ENCODE measurements at regions not wholly inside any gene's neighbourhood (a gene's known extent, or its start where the extent isn't known, plus 50 kb on each side); places are given as distances from the start of the nearest gene placed in this dataset.
"Not testable (repeated sequence)": the region's sequence is repeated elsewhere in the genome, so short reads cannot be mapped to it uniquely, and the experiment has no call there.

DNA sequence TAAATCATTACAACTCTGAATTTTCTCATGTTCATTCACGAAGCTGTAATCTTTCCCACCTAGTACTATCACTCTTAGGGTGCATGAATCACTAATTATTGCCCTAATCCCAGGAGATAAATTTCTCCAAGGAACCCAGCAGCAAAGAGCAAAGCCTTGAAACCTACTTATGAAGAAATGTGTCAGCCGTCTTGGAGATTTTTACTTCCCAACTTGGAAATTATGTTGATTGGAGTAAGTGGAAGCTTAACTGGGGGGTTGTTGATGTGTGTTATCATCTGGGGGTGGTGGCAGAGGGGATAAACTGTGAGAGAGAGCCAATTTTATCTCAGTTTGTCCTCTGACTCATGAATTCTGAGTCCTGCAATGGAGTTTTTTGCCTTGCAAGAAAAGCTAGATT, 440.5 kb upstream of the WWC1 start:
- no peak overlapping the region for H3K9ac ChIP-seq (ENCODE audit: low read depth, low read length)
- H3K4me2 ChIP-seq (ENCODE audit: low read length): no peak overlapping the region
- peaks cover 2% of the 10 kb centered on the region for H3K27me3 ChIP-seq (ENCODE audit: control insufficient read depth, insufficient read depth, low read length)
- H3K4me1 ChIP-seq (ENCODE audit: control insufficient read depth, insufficient read depth, low read length): no peaks in the 10 kb centered on the region
- no peaks in the 10 kb centered on the region for H3K36me3 ChIP-seq (ENCODE audit: insufficient read depth, low read length)
- H3K4me3 ChIP-seq (ENCODE audit: low read length): no peak overlapping the region
- H3K9me3 ChIP-seq (replicated peaks; ENCODE audit: low read length): no peaks in the 10 kb centered on the region

DNA sequence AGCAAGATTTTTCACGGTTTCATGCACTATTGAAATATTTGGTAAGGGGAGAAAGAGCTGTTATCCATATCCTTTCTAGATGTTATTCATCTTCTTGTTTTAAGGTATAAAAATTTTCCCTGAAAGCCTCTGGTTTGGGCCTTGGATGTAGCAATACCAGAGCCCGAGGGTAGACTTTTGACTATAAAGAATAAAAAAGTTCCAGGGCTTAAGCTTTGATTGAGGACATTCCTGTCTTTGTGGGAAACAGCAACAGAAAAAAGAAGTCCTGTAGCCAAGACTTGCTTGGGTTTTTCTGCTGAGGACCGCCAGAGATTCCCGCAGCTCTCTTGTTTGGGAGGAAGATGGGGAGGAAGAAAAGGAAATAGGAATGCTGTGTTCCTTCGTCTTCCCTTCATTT, 440.0 kb upstream of the WWC1 start:
- Histone ChIP-seq H3K27me3 (ENCODE audit: control insufficient read depth, insufficient read depth, low read length) (no peaks in the 10 kb centered on the region), H3K9me3 (replicated peaks; ENCODE audit: low read length) (no peaks in the 10 kb centered on the region), H3K9ac (ENCODE audit: low read depth, low read length) (no peak overlapping the region), H3K36me3 (ENCODE audit: insufficient read depth, low read length) (no peaks in the 10 kb centered on the region), H3K4me1 (ENCODE audit: control insufficient read depth, insufficient read depth, low read length) (no peaks in the 10 kb centered on the region), H3K4me2 (ENCODE audit: low read length) (no peak overlapping the region), H3K4me3 (ENCODE audit: low read length) (no peak overlapping the region)

DNA sequence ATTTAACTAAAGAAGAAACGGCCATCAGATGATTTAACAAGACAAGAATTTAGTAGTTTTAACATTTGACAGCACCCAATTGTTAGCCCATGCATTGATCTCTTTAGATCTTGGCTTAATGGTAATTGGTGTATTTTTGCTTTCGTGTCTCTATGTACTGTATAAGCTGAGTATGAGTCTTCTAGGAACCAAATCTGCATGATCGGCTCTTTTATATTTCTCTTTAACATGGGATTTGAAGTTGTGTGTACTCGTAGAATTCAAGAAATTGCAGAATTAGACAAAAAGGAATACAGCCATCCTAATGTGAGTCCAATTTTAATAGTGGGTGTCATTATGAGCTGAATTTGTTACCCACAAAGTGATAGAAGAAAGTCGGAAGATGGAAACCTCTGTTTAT, 438.9 kb upstream of the WWC1 start:
- Histone ChIP-seq H3K27me3 (ENCODE audit: control insufficient read depth, insufficient read depth, low read length) (no peaks in the 10 kb centered on the region), H3K4me1 (ENCODE audit: control insufficient read depth, insufficient read depth, low read length) (no peaks in the 10 kb centered on the region), H3K4me2 (ENCODE audit: low read length) (no peak overlapping the region), H3K4me3 (ENCODE audit: low read length) (no peak overlapping the region), H3K9ac (ENCODE audit: low read depth, low read length) (no peak overlapping the region), H3K9me3 (replicated peaks; ENCODE audit: low read length) (no peaks in the 10 kb centered on the region), H3K36me3 (ENCODE audit: insufficient read depth, low read length) (no peaks in the 10 kb centered on the region)

DNA sequence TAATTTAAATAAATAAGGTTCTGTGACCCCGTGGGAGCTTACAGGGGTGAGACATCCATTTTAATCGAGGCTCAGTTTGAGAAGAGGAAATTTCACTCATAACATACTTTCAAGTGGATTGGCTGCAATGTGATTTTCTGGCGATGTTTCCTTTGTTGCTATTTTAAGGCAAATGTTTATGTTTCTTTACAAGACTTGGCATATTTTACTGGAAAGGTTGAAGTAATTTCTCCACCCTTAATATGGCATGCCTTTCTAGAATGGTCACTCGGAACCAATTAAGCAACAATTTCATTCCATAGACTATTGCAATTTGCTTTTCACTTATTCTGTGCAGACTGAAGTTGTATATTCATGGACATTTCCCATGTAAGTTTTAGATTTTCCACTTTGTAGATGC, 438.0 kb upstream of the WWC1 start:
- Histone ChIP-seq H3K27me3 (ENCODE audit: control insufficient read depth, insufficient read depth, low read length) (no peaks in the 10 kb centered on the region), H3K9ac (ENCODE audit: low read depth, low read length) (no peak overlapping the region), H3K36me3 (ENCODE audit: insufficient read depth, low read length) (no peaks in the 10 kb centered on the region), H3K4me2 (ENCODE audit: low read length) (no peak overlapping the region), H3K9me3 (replicated peaks; ENCODE audit: low read length) (no peaks in the 10 kb centered on the region), H3K4me1 (ENCODE audit: control insufficient read depth, insufficient read depth, low read length) (no peaks in the 10 kb centered on the region), H3K4me3 (ENCODE audit: low read length) (no peak overlapping the region)

DNA sequence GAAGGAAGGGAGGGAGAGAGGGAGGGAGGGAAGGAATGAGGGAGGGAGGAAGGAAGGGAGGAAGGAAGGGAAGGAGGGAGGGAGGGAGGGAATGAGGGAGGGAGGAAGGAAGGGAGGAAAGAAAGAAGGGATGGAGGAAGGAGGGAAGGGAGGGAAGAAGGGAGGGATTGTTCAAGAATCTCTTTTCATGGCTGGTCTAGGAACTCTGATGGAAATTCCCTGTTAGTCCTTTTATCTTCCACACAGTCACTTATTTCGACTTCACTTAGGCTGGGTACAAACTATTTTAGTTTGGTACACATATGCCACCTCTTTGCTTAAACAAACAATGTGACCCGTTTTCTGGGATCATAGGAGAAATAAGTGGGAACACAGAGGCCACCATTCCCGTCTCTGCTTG, 435.6 kb upstream of the WWC1 start:
- Histone ChIP-seq H3K4me2 (ENCODE audit: low read length) (no peak overlapping the region), H3K36me3 (ENCODE audit: insufficient read depth, low read length) (no peaks in the 10 kb centered on the region), H3K4me1 (ENCODE audit: control insufficient read depth, insufficient read depth, low read length) (no peaks in the 10 kb centered on the region), H3K9me3 (replicated peaks; ENCODE audit: low read length) (no peaks in the 10 kb centered on the region), H3K9ac (ENCODE audit: low read depth, low read length) (no peak overlapping the region), H3K4me3 (ENCODE audit: low read length) (no peak overlapping the region), H3K27me3 (ENCODE audit: control insufficient read depth, insufficient read depth, low read length) (no peaks in the 10 kb centered on the region)

DNA sequence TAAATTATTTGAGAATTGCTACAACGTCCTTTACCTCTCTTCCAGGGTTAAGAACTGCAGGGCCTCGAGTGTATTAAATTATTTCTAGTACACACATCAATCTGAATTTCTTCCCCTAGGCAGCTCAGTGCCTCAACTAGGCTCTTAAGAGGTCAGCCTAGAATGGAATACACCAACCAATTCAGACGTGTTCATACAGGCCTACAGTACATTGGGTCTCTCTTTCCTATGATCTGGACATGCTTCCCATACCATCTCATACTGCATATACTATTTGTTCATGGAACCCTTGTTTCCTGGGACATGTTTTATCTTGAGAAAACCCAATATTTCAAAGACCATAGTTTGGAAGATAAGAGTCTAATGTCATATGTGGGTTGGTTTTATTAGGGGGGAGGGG, 434.1 kb upstream of the WWC1 start:
- H3K9me3 ChIP-seq (replicated peaks; ENCODE audit: low read length): no peaks in the 10 kb centered on the region
- H3K27me3 ChIP-seq (ENCODE audit: control insufficient read depth, insufficient read depth, low read length): no peaks in the 10 kb centered on the region
- no peaks in the 10 kb centered on the region for H3K36me3 ChIP-seq (ENCODE audit: insufficient read depth, low read length)
- H3K4me1 ChIP-seq (ENCODE audit: control insufficient read depth, insufficient read depth, low read length): no peaks in the 10 kb centered on the region
- H3K4me3 ChIP-seq (ENCODE audit: low read length): no peak overlapping the region
- H3K4me2 ChIP-seq (ENCODE audit: low read length): no peak overlapping the region
- H3K9ac ChIP-seq (ENCODE audit: low read depth, low read length): no peak overlapping the region

DNA sequence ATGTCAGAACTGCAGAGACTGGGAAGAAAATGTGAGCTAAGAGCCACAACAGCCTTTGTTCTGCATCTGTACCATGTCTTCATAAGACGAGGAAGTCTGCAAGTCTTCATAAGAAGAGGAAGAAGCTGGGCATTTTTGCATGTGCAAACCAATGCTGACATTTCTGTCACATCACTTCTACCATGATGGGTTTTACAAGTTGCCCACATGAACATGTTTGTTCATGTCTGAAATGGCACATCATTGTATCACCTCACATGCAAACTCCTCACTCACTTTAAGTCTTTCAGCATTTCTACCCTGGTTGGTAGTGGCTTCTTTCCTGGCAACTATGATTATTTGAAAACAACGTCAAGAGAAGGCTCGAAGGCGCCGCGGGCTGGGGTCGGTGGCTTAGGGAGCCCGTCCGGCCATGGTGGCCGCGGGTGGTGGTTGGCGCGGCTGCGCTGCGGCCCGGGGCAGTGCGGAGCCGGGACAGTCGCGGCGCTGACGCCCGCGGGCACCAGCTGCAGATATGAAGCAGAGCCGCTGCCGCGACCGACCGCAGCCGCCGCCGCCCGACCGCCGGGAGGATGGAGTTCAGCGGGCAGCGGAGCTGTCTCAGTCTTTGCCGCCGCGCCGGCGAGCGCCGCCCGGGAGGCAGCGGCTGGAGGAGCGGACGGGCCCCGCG, 433.1 kb upstream of the WWC1 start:
- not testable (repeated sequence) for H3K9ac ChIP-seq (ENCODE audit: low read depth, low read length); H3K4me2 ChIP-seq (ENCODE audit: low read length); H3K4me1 ChIP-seq (ENCODE audit: control insufficient read depth, insufficient read depth, low read length); H3K36me3 ChIP-seq (ENCODE audit: insufficient read depth, low read length); H3K9me3 ChIP-seq (replicated peaks; ENCODE audit: low read length); H3K4me3 ChIP-seq (ENCODE audit: low read length); H3K27me3 ChIP-seq (ENCODE audit: control insufficient read depth, insufficient read depth, low read length)

DNA sequence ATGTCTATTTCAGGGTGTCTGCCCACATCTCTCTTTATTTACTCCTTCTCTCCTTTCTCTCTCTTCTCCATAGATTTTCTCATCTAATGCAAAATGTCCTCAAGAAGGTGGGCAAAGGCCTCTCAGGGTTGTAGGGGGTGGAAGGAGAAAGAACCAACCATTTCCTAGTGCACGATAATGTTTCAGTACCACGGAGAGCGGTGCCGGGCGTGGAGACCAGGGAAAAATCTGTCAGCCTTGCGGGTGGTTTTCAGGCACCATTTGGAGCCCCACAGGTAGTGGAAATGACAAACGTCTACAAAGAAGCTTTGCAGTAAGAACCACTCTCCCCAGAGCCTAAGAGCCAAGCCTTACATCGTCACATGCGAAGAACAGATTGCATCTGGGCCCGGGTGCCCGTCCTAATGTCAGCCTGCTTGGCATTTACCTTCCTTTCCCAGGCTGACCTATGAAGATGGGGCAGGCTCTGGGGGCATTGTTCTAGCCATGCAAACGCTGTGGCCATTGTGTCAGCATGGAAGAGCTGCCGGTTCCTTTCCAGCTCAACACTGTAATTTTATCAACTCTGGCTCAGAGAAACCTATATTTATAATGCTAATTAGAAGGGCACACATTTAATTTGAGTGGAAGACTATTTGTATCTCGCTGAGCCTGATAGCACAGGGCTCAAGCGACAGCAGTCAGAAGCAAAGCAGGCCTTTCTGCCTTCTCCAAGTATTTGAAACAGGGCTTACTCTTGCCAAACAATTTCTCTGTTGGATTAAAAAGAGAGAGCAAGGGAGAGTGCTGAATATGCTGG, 430.1 kb upstream of the WWC1 start:
- H3K4me3 ChIP-seq (ENCODE audit: low read length): no peak overlapping the region
- H3K4me1 ChIP-seq (ENCODE audit: control insufficient read depth, insufficient read depth, low read length): no peaks in the 10 kb centered on the region
- no peaks in the 10 kb centered on the region for H3K9me3 ChIP-seq (replicated peaks; ENCODE audit: low read length)
- no peak overlapping the region for H3K4me2 ChIP-seq (ENCODE audit: low read length)
- no peaks in the 10 kb centered on the region for H3K27me3 ChIP-seq (ENCODE audit: control insufficient read depth, insufficient read depth, low read length)
- no peaks in the 10 kb centered on the region for H3K36me3 ChIP-seq (ENCODE audit: insufficient read depth, low read length)
- H3K9ac ChIP-seq (ENCODE audit: low read depth, low read length): no peak overlapping the region

DNA sequence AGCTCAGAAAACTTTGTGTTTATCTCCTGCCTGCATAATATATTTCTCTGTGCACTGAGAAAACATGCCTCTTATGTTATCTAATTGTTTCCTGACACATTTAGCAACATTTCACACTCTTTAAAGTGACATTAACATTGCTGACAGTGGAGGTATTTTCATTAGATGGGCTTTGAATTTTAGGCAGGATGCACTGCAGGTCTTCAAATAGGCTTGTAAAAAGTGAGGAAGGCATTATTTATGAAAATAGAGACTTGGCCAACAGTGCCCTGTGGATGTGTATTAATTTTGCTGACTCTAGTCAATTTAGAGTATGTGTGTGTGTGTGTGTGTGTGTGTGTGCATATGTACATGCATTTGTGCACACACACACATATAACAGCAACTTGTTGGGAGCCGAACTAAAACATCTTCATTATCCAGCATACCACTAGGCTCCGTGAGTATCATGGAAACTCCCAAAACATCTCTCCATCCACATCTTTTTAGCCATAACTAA, 429.5 kb upstream of the WWC1 start:
- H3K9me3 ChIP-seq (replicated peaks; ENCODE audit: low read length): no peaks in the 10 kb centered on the region
- H3K4me3 ChIP-seq (ENCODE audit: low read length): no peak overlapping the region
- H3K27me3 ChIP-seq (ENCODE audit: control insufficient read depth, insufficient read depth, low read length): no peaks in the 10 kb centered on the region
- H3K4me1 ChIP-seq (ENCODE audit: control insufficient read depth, insufficient read depth, low read length): no peaks in the 10 kb centered on the region
- no peak overlapping the region for H3K9ac ChIP-seq (ENCODE audit: low read depth, low read length)
- H3K36me3 ChIP-seq (ENCODE audit: insufficient read depth, low read length): no peaks in the 10 kb centered on the region
- no peak overlapping the region for H3K4me2 ChIP-seq (ENCODE audit: low read length)

DNA sequence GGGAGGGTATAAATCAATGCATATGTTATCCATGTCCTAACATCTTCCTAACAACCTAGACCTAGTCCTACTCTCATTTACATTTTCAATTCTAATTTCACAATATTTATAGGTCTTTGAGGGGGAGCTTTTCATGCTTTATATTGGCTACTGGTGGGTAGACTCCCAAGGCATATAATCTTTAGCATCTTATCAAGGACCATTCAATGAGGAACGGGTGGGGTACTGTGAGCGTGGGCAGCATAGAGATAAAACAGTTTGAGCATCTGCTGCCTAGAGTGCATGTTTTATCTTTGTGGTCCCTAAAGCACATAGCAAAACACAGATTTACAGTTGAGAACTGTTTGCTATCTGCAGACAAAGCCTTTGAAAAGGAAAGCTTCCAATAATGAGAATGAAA, 427.6 kb upstream of the WWC1 start:
- Histone ChIP-seq H3K27me3 (ENCODE audit: control insufficient read depth, insufficient read depth, low read length) (no peaks in the 10 kb centered on the region), H3K4me1 (ENCODE audit: control insufficient read depth, insufficient read depth, low read length) (no peaks in the 10 kb centered on the region), H3K36me3 (ENCODE audit: insufficient read depth, low read length) (no peaks in the 10 kb centered on the region), H3K9me3 (replicated peaks; ENCODE audit: low read length) (no peaks in the 10 kb centered on the region), H3K9ac (ENCODE audit: low read depth, low read length) (no peak overlapping the region), H3K4me2 (ENCODE audit: low read length) (no peak overlapping the region), H3K4me3 (ENCODE audit: low read length) (no peak overlapping the region)

DNA sequence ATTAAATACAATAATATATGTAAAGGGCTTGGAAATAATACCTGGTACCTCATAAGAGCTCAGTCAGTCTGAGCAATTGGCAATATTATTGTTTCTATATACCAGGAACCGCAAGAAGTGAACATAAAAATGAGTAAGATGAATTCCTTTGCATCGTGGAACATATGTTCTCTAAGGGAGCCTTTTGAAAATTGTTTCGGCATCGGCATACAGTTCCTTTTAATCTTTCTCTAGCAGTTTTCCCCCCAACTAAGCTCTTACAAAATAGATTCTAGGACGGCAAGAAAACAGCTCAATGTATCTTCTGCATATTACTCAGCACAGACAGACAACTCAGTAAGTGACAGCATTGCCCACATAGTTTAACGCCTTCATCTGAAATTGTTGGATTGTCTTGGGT, 426.6 kb upstream of the WWC1 start:
- no peak overlapping the region for H3K4me3 ChIP-seq (ENCODE audit: low read length)
- no peaks in the 10 kb centered on the region for H3K4me1 ChIP-seq (ENCODE audit: control insufficient read depth, insufficient read depth, low read length)
- H3K4me2 ChIP-seq (ENCODE audit: low read length): no peak overlapping the region
- no peaks in the 10 kb centered on the region for H3K36me3 ChIP-seq (ENCODE audit: insufficient read depth, low read length)
- H3K9me3 ChIP-seq (replicated peaks; ENCODE audit: low read length): no peaks in the 10 kb centered on the region
- no peaks in the 10 kb centered on the region for H3K27me3 ChIP-seq (ENCODE audit: control insufficient read depth, insufficient read depth, low read length)
- H3K9ac ChIP-seq (ENCODE audit: low read depth, low read length): no peak overlapping the region

DNA sequence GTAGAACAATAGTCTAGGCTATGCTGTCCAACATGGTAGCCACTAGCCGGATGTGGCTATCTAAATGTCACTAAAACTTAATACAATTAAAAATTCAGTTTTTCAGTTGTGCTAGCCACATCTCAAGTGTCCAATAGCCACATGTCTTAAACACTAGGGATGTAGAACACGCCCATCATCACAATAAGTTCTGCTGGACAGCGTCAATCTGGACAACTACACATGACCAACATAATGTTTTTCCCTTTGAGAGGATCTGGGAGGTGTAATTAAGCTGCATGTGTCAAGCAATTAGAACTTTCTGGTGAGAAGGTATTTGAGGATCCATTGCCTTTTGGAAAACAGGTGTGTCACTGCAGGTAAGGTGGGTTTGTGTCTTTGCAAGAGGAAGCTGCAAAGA, 424.6 kb upstream of the WWC1 start:
- no peaks in the 10 kb centered on the region for H3K9me3 ChIP-seq (replicated peaks; ENCODE audit: low read length)
- no peaks in the 10 kb centered on the region for H3K36me3 ChIP-seq (ENCODE audit: insufficient read depth, low read length)
- no peaks in the 10 kb centered on the region for H3K27me3 ChIP-seq (ENCODE audit: control insufficient read depth, insufficient read depth, low read length)
- H3K4me1 ChIP-seq (ENCODE audit: control insufficient read depth, insufficient read depth, low read length): no peaks in the 10 kb centered on the region
- no peak overlapping the region for H3K9ac ChIP-seq (ENCODE audit: low read depth, low read length)
- no peak overlapping the region for H3K4me2 ChIP-seq (ENCODE audit: low read length)
- H3K4me3 ChIP-seq (ENCODE audit: low read length): no peak overlapping the region
